OCI-LY1 (cell line): ENCODE measurements at regions not wholly inside any gene's neighbourhood (a gene's known extent, or its start where the extent isn't known, plus 50 kb on each side); places are given as distances from the start of the nearest gene placed in this dataset.

Experiments
- EZH2 ChIP-seq: fragments of 200-600 bp; sonication (generic), shearing (Covaris generic); IDR thresholded peaks from 2 replicates; pipeline ENCODE4 v1.8.0; 2017; ENCODE audit warnings: borderline replicate concordance, mixed run types, mild to moderate bottlenecking, antibody characterized with exemption, low read length, moderate library complexity, mixed read lengths
- TF ChIP-seq, protein P1 (sequence below): fragments of 200-600 bp; sonication (generic), shearing (Covaris generic); IDR thresholded peaks from 2 replicates; pipeline ENCODE4 v1.5.1; 2017; ENCODE audit warnings: mild to moderate bottlenecking, antibody characterized with exemption, low read length, moderate library complexity, mixed read lengths

GRCh38 chr7:17663061-17663675, 277.1 kb downstream of the SNX13 start:
- TF ChIP-seq, protein P1, sequence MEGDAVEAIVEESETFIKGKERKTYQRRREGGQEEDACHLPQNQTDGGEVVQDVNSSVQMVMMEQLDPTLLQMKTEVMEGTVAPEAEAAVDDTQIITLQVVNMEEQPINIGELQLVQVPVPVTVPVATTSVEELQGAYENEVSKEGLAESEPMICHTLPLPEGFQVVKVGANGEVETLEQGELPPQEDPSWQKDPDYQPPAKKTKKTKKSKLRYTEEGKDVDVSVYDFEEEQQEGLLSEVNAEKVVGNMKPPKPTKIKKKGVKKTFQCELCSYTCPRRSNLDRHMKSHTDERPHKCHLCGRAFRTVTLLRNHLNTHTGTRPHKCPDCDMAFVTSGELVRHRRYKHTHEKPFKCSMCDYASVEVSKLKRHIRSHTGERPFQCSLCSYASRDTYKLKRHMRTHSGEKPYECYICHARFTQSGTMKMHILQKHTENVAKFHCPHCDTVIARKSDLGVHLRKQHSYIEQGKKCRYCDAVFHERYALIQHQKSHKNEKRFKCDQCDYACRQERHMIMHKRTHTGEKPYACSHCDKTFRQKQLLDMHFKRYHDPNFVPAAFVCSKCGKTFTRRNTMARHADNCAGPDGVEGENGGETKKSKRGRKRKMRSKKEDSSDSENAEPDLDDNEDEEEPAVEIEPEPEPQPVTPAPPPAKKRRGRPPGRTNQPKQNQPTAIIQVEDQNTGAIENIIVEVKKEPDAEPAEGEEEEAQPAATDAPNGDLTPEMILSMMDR = no peak
- TF ChIP-seq EZH2 = no peak
